HG03521 (cell line): ENCODE measurements at regions not wholly inside any gene's neighbourhood (a gene's known extent, or its start where the extent isn't known, plus 50 kb on each side); places are given as distances from the start of the nearest gene placed in this dataset.

Source experiments
- ATAC-seq: cut with Tn5 transposase; IDR thresholded peaks from one replicate; pipeline ENCODE4 v1.9.1; 2021; ENCODE audit warnings: mild to moderate bottlenecking, moderate library complexity; ENCODE audit not compliant: unreplicated experiment

DNA sequence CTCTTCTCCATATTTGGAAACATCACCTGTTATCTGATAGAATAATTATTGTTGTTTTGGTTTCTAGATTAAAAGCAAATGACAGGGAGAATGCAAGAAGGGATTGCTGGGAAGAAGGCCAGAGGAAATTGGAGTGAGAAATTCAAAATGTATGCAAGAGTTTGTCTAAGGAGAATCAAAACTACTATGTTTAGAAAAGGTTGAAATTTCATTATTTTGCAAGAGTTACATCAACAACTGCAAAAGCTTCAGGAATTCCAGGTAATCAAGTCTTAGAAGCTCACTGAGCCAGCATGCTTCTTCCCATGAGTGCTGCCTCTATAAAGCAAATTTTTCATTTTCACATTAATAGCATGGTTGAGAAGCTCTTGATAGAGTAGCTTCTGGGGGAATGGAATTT lies 177.2 kb upstream of the GBE1 start:
- no peak for ATAC-seq

DNA sequence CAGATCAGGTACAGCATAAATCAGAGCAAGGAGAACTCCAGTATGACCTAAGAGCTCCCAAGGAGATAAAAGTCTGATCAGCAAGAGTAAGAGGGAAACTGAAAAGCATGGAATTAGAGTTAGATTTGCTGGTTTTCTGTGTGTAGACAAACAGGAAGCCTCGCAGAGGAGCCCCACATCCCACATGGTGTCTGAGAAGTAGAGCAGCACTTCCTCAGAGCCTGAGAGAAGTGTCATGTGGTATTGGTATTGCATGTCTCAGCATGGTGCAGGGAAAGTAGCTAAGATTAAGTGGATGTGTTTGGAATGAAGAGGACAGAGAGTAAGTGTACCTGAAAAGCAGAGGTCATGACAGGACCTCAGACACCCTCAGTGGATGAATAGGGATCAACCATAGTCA lies 175.4 kb upstream of the GBE1 start:
- ATAC-seq = no peak

- no peak for ATAC-seq
Measured at GRCh38 chr3:81932681-81933080, 171.2 kb upstream of the GBE1 start.

- no peak for ATAC-seq
Measured at GRCh38 chr3:81931265-81932251, 170.1 kb upstream of the GBE1 start.

DNA sequence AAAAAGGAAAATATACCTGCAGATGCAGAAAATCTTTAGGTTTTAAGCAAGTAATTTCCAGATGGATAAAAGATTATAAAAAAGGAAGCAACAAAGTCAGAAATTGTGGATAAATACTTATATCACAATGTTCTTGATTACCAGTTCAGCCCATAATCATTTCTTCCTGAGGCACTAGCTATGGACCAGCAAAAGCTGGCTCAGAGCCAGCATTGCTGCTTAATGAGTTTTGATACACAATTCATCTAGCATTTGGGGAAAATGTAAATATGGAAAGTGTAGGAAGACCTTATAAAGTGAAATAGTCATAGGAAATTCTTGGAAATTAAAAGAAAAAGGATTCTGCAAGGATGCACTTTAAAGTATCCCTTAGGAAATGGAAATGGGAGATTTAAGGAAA lies 168.3 kb upstream of the GBE1 start:
- ATAC-seq = no peak

GRCh38 chr3:81927811-81928210 lies 166.4 kb upstream of the GBE1 start:
- ATAC-seq = no peak

- no peak for ATAC-seq
Measured at GRCh38 chr3:81925385-81925784, 163.9 kb upstream of the GBE1 start.

DNA sequence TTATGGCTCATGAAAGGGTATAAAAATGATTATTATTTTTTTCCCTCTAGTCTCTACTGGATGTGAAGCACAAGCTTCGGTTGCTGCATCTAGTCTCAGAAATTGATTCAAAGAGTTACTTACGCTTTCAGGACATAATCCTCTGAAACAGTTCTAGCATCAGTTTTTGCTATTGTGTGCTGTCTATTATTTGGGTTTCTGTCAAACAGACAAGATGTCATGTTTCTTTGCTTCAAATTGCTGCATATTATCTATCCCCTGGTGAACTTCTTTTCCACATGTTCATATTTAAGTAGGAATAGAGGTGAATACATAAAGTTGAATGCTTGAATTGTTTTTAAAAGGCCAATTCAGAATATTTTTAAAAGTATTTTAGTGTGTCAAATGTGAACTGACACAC lies 161.6 kb upstream of the GBE1 start:
- no peak for ATAC-seq

DNA sequence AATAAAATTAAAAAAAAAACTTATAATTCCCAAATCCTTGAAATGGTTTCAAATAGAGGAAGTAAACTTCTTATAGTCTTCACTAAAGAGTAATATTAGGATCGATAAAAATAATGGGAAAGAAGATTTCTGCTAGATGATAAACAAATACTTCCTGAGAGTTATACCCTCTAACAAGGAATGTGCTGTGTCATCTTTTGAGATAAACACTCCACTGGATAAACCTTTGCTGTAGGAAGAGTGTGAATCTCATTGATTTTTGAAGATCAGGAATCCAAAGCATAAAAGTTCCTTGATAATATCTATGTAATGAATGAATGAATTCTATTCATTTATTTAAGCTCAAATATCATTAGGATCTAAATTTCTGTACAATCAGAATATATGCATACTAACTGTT lies 161.0 kb upstream of the GBE1 start:
- no peak for ATAC-seq

DNA sequence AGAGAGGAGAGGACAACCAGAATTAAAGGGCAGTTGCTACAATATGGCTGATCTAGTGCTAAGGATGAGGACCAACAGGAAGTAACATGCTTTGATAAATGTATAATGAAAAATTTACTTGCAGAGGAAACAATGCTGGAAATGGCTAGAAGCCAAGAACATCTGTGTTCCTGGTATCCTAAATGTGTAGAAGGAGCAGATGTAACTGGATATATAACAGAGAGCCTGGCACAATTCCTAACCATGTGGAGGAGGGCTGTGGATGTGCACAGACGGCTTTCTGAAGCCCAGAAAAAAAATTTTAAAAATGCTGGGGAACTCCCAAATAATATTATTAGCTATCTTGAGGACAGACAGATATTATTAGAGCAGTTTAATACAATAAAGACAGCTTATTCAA lies 159.4 kb upstream of the GBE1 start:
- no peak for ATAC-seq

DNA sequence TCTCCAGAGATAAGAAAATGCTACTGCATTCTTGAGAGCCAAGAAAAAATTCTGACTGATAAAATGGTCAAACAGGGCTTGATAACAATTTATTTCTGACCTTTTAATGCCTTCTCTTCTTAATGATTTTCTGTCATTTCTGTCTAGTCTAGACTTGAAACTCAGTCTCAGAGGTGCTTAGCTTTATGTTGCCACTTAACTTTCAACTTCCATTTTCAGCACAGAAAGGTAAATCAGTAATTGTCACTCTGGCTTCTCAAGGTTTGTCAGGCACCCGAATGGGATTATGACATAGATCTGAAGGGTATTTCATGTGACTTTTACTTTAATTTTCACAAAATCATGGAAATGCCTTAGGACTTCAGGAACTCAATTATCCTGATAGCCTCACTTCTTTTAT lies 155.4 kb upstream of the GBE1 start:
- ATAC-seq = no peak

DNA sequence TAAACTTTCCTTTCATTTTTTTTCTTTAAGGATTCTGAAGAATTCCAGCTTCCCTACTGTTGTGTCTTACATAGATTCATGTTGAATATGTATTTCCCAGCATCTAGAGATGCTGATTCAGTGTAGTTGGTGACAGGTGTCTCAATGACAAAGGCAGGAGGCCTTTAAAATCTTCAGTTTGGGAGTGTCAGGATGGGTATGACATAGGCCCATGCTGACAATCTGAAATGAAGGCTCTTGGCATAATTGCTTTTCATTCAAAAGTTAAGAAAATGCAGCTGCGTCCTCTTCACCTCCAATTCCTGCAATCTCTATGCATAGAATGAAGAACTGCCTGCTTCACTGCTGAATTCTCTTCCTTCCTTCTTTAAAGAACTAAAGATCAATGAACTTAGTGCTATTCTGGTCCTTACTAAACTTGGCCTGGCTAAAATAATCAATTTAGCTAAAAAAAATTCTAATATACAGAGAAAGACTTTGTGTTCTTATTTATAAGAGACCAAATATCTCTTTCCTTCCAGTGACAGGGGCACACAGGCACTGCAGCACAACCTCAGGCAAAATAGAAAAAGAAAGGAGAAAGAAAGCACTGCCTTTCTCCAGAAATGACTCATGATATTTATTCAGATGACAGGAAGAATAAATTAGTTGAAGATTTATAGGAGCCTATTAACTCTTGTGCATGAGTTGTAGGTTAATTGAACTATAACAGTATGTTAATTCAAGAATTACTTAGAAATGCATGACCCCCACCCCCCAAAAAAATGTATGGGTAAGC lies 152.6 kb upstream of the GBE1 start:
- ATAC-seq = no peak

DNA sequence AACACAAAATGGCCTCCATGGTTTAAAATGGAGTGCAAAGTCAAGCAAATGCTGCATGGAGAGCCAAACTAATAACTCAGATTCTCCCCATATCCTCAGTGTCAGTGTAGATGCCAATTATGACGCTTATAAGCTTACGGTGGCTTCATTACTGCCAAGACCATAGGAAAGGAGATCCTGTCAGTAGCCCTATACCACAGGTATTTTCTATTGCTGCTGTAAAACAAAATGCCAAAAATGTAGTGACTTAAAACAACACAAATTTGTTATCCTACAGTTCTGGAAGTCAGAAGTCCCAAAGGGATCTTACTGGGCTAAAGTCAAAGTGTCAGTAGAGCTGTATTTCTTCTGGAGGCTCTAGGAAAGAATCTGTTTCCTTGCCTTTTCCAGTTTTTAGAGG lies 149.8 kb upstream of the GBE1 start:
- no peak for ATAC-seq

DNA sequence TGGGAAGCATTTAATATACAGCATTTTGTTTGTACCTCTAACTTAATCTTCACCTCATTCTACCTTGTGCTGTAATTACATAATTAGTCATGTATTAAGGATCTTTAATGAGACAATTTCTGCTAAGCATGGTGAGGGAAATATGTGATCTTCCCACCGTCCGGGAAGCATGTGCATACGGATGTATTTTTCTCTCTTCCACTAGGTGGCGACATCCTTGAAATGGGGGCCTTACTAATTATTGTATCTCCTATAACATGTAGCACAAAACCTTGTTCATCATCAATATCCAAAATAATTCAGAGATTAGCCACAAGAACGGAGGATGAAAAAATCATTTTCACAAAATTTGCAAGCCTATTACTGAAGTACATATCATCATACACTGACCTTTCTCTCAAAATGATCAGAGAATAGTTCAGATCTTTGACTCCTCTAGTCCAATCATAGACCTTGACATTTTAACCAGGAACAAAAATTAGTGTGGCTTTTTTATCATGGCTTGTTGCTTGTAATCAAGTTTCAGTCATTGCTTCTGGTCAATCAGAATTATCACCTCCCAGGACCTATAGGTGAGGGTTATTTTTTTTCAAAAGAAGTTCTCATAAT lies 148.9 kb upstream of the GBE1 start:
- ATAC-seq = peak; percentile 64

GRCh38 chr3:81909796-81910195 lies 148.4 kb upstream of the GBE1 start:
- ATAC-seq = no peak

- no peak for ATAC-seq
Measured at GRCh38 chr3:81908561-81908960, 147.1 kb upstream of the GBE1 start.

DNA sequence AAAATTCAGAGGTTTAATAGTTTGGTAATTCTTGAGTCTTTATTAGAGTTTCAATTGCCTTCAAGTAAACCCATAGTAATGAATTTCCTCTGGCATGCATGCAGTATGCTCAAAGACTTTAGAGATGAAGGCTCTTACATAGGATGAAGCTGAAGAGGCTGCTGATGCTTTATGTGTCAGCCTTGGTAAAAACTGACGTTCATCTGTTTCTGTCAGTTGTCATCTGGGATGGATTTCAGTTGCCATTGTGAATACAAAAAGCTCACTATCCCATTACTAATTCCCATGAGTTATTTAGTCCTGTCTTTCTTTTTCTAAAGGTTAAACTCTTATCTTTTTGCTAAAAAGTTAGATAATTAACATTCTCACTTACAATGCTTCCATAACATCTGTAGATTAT lies 136.9 kb upstream of the GBE1 start:
- no peak for ATAC-seq

- no peak for ATAC-seq
Measured at GRCh38 chr3:81894598-81894997, 133.2 kb upstream of the GBE1 start.

GRCh38 chr3:81891055-81891895 lies 129.8 kb upstream of the GBE1 start:
- ATAC-seq = no peak

DNA sequence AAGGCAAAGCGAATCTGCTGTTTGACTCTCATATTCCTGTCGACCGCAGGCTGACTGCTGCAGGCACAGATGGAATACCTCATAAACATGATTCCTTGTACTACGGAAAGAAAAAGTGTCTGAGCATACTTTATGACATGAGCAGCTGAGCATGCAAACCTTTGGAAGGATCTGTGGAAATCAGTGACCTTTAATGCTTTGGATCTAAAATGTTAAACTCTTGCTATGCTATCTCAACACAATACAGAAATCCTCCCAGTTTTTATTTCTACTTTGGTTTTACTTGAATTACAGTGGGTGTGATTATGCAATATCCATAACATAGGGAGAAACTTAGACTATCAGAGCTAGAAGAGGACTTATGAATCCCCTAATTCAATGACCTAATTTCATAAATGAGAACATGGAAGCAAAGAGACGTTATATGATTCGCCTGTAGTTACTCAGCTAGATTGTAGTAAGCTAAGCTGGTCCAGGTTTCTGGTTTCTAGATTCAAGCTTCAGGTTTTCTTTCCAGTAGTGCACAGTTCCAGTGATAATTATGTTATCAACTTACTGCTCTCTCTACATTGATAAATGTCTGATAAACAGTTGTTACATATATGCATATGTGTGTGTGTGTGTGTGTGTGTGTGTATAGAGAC lies 127.6 kb upstream of the GBE1 start:
- ATAC-seq = no peak
